Epithelial cell of esophagus (primary cell): ENCODE measurements at regions not wholly inside any gene's neighbourhood (a gene's known extent, or its start where the extent isn't known, plus 50 kb on each side); places are given as distances from the start of the nearest gene placed in this dataset.
A peak's percentile ranks its signal among the peaks of the same experiment; 100 is the strongest.

Source experiments
- DNase-seq: peaks from one replicate; pipeline ENCODE4 v3.0.0; 2010; ENCODE audit warnings: low read depth
- H3K4me3 ChIP-seq: 2 replicates; pipeline ENCODE4 v1.5.1; 2011; ENCODE audit warnings: mild to moderate bottlenecking, low read length, control low read depth
- TF ChIP-seq, protein P1 (sequence below): IDR thresholded peaks from 2 replicates; pipeline ENCODE4 v1.5.1; 2011; ENCODE audit warnings: low read depth, mild to moderate bottlenecking, low read length, control low read depth, inconsistent platforms; ENCODE audit not compliant: insufficient read depth; ENCODE audit errors: missing control alignments

DNA sequence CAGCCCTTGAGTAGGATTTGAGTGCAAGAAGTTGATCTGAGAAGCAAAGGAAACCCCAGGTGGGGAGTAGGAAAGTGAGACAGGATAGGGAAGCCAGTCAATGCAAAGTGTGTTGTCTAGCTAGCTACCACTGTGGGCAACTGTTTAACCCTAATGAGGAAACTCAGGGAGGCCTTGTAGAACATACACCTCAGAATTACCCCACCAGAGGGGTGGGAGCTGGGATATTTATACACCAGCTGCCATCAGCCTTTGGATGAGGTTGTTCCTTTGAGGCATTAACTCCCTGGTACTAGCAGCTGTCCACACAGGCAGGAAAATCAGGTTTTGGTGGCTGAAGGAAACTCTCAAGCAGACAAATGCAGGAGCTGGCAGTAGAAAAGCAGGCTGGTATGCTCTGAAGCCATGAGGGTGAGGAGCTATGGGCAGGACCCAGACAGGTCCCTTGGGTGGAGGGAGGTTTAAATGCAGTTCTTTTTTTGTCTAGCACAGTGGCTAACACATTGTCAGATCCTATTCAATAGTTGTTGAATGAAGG, 60.1 kb upstream of the ARID5B start:
- TF ChIP-seq, protein P1, sequence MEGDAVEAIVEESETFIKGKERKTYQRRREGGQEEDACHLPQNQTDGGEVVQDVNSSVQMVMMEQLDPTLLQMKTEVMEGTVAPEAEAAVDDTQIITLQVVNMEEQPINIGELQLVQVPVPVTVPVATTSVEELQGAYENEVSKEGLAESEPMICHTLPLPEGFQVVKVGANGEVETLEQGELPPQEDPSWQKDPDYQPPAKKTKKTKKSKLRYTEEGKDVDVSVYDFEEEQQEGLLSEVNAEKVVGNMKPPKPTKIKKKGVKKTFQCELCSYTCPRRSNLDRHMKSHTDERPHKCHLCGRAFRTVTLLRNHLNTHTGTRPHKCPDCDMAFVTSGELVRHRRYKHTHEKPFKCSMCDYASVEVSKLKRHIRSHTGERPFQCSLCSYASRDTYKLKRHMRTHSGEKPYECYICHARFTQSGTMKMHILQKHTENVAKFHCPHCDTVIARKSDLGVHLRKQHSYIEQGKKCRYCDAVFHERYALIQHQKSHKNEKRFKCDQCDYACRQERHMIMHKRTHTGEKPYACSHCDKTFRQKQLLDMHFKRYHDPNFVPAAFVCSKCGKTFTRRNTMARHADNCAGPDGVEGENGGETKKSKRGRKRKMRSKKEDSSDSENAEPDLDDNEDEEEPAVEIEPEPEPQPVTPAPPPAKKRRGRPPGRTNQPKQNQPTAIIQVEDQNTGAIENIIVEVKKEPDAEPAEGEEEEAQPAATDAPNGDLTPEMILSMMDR, result no peak
- no peak overlapping the region for H3K4me3 ChIP-seq
- DNase-seq, result peak; percentile 65

GRCh38 chr10:61842755-61843497, 58.6 kb upstream of the ARID5B start:
- H3K4me3 ChIP-seq, result no peak overlapping the region
- TF ChIP-seq, protein P1, result no peak
- peak; percentile 73 for DNase-seq

DNA sequence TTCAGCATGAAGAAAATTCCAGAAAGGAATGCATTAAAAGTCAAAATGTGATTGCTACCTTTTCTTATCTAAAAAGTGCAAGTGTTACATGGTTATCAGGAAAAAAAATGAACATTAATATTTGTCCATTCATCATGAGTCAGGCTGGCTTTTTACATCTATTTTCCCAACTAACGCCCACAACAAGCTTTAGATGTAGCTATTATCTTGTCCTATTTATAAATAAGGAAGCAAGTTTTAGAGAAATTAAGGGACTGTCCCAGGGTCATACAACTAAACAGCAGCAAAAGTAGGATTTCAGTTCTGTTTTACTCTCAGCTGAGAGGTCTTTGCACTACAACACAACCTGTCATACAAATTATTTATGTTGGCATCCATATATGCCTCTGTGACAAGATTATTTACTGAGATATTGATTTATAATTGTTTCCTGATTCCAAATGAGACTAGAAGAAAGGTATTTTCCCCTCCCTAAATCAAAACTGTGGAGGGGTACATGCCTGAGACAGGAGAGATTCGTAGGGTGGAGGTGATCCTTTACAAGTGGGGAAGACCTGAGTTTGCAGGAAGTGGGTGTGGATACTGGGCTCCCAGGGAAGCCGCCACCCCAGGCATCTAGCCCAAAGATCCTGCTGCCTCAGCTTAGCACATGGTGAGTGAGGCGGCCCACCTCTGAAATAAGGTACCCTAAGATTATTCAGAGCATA, 57.2 kb upstream of the ARID5B start:
- no peak overlapping the region for H3K4me3 ChIP-seq
- no peak for DNase-seq
- TF ChIP-seq, protein P1, result no peak

DNA sequence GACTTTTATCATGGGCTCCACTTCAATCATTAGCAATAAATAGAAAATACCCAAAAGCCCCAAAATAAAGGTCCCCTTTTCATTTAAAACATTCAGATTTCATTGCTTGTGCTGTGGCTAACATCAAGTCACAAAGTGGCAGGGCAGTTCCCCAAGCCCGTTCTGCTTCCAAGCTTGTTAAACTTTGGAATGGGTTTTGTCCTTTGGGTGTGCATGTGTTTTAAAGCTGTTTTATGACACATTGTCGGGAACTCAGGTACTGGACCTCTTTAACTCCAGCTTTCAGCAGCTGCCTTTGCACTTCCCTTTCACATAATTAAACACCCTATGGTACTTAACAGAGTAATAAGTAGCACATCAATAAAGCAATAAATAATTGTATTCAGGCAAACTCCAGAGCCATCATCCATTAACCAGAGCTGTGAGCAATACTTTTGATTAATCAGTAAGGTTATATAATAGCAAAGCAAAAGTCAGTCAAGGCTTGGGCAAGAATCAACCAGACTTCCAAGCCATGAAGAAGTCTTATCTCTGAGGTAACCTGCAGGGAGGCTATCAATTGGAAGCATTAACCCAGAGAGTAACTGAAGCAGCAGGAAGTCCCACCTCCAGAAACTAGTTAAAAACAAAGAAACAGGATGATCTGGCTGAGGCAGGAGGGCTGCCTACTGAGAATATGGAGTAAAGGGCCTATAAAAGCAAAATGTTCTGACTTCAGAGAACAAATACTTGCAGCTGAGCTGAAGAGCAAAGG, 56.1 kb upstream of the ARID5B start:
- DNase-seq, result no peak
- TF ChIP-seq, protein P1, result no peak
- no peak overlapping the region for H3K4me3 ChIP-seq

DNA sequence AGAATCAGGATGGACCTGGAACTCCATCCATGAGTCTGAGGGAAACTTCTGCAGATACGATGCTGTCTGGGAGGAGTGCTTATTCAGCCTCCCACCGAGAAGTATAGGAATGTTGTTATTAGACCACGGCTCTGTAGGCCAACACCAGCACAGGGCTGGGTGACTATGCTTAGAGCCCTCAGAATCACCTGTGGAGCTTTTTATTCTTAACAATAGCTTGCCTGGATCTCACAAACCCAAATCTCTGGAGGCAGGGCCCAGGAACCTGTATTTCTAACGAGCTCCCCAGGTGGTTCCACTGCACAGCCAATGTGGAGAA, 55.6 kb upstream of the ARID5B start:
- TF ChIP-seq, protein P1, result no peak
- no peak for DNase-seq
- no peak overlapping the region for H3K4me3 ChIP-seq

- no peak overlapping the region for H3K4me3 ChIP-seq
- DNase-seq, result no peak
- TF ChIP-seq, protein P1, result no peak
Measured at GRCh38 chr10:61846370-61847031, 55.0 kb upstream of the ARID5B start.
